RPMI7951 (cell line): ENCODE measurements at regions not wholly inside any gene's neighbourhood (a gene's known extent, or its start where the extent isn't known, plus 50 kb on each side); places are given as distances from the start of the nearest gene placed in this dataset.

Source experiments
- DNase-seq: peaks from one replicate; pipeline ENCODE4 v3.0.0-alpha.2; 2012; ENCODE audit warnings: low read depth

DNA sequence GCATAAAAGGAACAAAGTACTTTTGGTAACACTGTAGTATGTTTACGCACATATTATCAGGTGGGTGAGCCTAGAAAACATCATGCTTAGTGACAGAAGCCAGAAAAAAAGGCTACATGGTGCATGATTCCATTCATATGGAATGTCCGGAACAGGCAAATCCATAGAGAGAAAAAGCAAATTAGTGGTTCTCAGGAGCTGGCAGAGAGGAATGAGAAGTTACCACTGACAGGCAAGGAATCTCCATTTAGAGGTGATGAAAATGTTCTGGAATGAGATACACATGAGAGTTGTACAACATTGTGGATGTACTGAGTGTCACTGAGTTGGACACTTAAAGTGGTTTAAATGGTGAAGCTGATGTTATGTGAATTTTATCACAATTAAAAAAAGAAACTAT lies 976.9 kb downstream of the NLGN4Y start:
- DNase-seq = no peak

DNA sequence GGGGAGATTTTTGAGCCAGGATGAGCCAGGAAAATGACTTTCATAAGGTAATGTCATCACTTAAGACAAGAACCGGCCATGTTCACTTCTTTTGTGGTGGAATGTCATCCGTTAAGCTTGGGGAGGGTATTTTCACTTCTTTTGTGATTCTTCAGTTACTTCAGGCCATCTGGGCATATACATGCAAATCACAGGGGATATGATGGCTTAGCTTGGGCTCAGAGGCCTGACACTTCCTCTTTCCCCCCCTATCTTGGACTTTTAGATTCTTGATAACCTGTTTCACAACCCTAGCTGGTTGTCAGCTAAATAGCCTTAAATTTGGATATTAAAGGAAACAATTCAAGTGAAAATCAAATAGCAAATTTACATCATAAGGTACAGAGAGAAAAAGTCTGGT lies 986.0 kb downstream of the NLGN4Y start:
- DNase-seq = no peak

DNA sequence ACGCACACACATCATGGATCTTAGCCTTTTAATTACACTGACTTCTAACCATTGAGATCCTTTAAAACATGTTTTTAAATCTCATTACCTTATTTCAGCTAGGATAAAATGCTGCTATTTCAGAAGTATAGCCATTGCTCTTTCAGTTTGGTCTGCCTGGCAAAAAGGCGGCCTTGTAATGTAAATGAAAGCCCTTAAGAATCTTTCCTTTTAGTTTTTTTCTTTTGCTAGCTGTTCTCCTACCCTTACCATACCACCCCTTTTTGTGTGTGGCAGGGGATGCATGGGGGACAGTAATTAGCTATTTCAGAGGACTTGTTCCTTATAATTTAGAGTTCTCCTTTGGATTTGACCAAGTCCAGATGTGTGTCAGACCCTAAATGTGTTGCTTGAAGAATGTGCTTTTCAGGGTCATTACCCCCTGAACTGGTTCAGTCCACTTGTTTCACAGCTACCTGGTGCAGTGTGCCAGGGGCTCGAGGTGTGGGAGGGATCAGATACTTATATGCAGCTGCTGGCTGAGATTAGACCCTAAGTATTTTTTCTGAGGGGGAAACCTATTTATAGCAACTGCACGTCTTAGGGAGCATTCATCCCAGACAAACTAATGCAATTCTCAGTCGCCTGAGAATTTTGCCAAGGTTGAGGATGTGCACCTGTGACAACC lies 986.8 kb downstream of the NLGN4Y start:
- DNase-seq = no peak

DNA sequence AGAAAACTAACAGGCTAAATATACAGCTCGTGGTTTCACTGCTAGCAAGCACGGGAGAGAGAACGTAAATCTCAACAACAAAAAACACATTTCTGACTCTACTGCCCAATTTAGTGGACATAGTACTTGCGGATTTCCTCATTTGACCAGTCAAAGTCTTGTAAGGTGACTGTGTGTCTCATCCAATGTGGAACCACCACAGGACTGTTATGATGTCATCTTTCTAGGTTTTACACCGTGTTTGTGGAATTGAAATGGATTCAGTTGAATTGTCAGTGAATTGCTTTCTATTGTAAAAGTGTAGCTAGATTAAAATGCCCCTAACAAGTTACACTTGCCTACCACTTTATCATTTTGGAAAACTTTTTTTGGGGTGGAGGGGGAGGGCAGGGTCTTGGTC lies 1010.8 kb downstream of the NLGN4Y start:
- no peak for DNase-seq

DNA sequence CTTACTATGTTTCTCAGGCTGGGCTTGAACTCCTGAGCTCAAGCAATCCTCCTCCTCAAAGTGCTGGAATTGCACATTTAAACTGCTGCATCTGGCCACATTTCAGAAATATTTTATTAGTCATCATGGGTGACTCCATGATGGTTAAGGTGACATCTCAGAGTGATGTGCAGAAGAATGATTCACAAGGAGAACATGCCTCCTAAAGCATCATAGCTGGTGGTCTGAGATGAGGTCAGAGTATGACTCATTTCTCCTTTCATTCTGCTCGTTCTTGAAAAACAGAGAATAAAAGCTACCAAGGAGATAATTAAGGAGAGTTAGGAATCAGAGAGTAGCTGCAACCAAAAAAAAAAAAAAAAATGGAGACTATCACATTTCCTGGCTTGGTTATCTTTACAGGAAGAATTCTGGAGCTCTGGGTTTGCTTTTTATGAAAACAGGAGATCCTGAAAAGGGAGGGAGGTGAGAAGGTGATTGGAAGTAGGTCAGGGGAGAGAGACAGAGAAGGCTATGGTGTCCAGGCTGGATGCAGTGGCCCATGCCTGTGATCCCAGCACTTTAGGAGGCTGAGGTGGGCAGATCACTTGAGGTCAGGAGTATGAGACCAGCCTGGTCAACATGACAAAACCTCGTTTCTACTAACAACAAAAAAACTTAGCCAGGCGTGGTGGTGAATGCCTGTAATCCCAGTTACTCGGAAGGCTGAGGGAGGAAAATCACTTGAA lies 1011.6 kb downstream of the NLGN4Y start:
- no peak for DNase-seq

DNA sequence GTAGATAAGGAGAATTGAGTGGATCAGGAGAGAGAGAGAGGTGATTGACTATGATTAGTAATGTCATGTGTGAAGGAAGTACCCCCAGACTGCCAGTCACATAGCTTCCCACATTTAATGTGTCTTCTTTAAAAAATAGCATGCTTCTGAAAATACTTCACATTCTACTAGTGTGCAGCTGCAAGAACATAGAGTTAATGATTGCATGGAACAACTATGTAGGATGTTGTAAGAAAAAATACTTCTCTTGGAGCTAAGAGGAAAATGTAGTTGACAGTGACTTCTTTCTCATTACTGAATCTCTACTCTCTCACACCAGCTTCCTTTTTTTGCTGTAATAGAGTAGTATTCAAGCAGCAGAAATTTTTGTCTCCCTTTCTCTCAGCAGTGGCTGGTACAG lies 1016.2 kb downstream of the NLGN4Y start:
- DNase-seq = no peak

DNA sequence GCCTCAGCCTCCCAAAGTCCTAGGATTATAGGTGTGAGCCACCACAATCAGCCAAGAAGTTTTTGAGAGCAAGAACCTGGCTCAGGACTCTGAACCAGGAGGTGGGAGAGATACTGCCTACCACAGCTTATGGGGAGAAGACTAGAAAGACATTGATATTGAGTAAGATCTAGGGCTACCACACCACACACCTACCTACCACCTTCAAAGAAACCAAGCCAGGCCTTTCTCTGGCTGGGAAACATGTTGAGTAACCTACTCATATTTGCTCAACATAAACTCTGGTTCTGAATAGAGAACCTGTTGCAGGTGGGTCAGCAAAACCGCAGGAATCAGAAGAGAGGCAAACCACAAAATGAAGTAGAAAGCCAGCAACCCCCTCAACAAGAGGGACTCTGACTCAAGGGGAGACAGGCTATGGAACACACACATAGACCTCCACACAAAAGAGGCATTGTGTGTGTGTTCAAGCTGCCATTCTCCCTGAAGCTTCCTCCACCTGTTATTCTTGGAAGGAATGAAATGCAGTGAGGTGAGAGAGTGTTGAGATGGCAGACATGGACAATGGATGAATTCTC lies 1021.9 kb downstream of the NLGN4Y start:
- no peak for DNase-seq

DNA sequence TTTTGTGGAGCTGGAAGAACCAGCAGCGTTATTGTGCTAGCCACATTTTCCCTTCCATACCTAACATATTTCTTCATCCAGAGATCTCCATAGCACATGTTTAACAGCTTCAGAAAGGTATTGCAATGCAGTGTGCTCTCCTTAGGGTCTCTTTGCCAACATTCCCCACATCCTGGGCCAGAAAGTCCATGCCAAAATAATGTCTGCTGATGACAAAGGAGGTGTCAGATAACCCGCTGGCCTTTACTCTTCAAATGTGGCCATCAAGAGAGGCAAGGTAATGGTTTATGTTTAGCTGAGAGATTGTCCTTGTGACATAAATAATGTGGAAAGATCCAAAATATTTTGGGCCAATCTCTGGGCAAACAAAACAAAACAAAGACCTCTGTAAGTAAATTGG lies 1027.7 kb downstream of the NLGN4Y start:
- DNase-seq = no peak

DNA sequence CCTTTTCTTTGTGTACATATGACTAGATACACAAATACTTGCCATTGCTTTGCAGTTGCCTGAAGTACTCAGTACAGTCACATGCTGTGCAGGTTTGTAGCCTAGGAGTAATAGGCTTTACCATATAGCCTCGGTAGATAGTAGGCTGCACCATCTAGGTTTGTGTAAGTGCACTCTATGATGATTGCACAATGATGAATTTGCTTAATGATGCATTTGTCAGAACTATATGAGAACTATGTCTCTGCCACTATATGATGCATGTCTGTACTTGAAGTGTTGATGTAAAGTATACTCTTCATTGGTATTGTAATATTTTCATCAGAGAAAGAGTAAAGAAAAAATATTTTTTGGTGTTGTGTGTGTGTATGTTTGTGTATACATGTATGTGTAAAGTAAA lies 1030.7 kb downstream of the NLGN4Y start:
- no peak for DNase-seq

DNA sequence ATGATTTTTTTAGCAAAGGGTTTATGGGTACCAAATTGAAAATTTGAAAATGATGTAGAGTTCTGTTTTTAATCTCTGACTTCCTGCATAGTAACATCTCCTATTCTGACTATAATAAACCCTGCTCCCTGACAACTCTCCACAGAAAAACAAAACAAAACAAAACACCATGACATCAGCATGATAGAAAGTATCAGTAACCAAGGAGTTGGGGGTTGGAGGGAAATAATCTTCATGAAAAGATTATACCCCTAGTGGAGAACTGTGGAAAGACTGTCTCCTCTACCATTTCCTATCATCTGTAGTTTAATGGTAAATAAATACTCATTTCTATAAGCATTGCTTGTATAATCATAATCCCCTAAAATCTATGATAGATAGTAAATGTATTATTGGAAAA lies 1034.8 kb downstream of the NLGN4Y start:
- no peak for DNase-seq

DNA sequence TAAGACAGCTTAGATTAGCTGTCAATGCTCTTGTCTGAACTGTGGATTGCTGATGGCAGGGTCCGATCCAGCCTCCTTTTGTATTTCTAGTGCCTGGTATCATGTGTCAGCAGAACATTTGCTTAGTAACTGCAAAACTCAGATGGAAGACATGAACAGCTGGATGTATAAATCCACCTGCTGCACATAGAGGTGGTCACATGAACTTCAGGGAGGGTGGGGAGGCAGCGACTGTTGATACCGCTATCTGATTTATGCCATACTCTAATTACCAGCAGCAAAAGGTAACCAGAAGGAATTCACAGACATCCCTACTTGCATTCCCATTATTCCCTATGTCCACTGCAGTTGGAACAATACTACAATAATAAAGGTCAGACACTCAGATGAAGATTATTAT lies 1036.5 kb downstream of the NLGN4Y start:
- DNase-seq = no peak

DNA sequence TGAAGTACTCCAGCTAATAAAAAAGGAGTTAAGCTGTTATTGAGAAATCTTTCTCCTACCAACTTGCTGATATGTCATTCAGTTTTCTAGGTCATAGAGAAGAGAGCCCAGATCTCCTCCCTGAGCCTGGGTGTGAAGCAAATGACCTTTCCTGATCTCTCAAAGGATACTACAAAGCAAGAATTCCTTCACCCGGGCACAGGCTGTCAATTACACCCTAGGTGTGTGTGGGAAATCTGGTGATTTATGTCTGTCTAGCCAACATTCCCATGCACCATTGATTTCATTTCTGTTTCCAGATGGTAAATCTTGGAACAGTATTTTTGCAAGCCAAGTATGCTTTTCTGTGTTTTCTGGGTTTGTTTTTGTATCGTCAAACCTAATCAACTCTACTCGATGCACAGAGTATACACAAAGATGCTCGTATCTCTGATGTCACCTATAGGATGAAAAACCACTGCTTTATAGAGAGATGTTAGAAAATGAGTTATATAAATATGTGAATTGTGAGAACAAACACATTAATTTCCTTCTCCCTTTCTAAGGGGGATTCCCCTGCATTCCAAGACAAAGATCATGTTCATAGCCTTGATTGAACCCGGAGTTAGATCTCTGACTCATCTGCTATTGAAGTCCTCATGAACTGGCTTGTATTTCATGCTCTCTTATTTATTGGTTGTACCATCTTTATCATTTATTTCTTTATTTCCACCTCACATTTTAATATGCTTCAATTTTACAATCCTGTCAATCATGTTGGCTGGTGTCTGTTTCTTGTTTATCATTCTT lies 1037.4 kb downstream of the NLGN4Y start:
- DNase-seq = no peak

DNA sequence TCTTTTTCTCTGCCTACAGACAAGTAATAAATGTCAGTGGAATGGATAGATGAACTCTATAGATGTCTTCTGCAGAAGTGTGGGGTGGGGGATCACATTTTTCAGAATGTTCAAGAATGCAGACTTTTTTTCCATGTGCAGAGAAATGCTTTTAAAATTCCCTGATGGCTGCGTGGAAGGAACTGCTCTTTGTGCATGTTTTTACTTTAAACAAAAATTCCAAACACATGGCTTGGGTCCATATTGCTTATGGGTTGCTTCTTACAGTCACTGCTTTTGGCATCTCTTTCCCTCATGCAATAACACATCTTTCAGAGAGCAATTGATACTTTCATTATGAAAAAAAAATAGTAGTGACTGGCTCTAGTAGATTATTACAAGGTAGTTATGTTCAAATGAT lies 1053.6 kb downstream of the NLGN4Y start:
- no peak for DNase-seq

DNA sequence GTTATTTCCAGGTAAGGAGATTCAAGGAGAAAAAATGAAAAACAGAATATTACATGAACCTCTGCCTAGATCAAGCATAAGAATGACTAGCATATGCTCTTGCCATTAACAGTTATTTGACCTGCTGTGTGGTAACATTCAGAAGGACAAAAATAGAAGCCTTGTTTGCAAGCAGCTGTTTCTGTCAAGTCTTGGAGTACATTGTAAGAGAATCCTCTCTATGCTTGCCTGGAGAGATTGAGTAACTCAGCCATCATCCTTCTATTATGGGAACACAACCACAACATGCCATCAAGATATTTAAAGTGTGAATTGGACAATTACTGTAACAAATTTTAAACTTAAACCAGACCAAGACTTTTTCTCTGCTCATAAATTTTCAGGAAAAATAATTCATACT lies 1054.4 kb downstream of the NLGN4Y start:
- DNase-seq = no peak

DNA sequence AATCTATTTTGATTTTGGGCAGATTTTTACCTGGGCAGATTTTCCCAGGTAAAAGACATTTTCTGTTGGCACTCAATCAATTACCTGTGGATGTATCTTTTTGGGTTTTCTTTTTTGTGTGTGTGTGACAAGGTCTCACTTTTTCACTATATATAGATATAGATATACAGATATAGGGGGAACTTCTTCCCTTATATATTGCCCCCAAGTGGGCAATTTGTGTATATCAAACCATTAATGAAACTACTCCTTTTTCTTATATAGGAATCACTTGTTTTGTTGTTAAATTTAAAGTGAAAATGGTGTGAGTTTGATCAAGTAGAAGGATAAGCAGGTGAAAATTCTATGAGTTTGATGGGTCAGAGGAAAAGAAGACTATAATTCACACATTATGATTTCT lies 1054.9 kb downstream of the NLGN4Y start:
- DNase-seq = no peak

DNA sequence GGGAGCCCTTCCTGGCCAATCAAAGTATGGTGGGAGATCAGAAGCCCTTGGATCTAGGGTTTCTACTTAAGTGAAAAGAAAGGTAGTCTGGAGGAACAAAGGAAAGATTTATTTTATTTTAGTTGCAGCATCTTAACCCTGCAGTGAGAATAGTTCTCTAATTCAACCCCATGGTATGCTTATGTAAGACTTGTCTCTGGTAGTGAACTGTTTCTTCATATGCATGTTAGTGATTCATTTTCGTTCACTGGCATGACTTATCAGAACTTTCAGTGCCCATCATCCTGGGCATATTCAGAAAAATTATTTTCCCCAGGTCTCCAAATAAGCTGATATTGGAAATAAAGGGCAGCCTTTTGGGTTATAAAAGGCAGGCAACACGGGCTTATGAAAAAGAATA lies 1058.8 kb downstream of the NLGN4Y start:
- no peak for DNase-seq

DNA sequence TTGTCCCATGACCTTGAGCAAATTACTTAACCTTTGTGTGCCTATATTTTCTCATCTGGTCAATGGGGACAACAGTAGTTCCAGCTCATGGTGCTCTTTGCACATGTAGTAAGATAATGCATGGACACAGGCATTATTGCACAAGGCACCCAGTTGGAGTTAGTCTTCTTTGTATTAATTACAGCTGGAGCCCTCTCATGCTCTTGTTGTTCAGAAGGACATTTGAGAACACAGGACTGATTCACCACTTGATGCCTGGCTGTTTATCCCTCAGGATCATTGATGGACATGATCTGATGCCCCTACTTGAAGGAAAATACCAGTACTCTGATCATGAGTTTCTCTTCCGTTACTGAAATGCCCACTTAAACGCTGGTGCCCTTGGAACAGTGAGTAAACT lies 1068.6 kb downstream of the NLGN4Y start:
- no peak for DNase-seq

DNA sequence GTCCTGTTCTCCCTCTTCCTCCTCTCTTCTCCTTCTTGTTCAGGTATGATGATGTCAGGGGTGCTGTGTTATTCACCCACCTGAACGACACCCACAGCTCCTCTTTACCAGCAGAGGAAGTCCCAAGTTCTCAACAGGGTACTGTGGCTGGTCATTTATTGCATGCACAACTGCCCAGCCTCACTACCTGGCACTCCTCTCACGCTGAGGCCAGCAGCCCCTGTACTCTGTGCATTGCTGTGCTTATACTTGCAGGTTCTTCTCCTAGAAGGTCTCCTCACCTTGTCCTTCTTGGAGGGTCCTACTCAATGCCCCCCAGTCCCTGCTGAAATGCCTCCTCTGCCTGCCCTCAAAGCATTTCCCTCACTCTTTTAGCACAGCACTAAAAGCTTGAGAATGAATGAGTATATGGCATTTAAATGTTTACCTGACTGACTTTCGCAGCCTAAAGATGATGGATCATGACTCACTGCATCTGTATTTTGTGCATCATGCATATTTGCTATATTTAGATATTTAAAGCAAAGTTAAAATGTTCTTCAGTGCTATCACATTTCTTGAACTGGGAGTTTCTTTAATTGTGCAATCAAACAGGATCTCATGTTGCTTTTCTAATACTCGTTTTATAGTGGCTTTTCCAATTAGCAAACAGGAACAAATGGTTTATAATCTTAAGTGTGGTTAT lies 1069.3 kb downstream of the NLGN4Y start:
- DNase-seq = no peak

DNA sequence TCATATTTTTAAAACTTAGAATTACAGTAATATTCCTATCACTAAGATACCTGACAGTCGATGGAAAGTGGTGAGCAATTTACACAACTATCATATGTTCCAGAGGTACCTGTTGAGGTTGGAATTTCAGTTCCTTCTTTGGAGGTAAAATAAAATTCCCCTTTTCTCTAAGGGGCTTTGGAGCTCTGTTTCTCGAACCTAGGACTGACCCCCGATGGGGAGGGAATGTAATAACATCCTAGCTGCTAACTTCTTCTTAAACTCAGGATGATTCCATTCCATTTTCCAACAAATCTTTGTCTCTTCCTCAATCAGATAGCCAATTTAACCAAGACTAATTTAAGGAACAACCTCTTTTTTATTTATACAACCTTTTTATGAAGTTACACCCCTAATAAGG lies 1069.8 kb downstream of the NLGN4Y start:
- no peak for DNase-seq

DNA sequence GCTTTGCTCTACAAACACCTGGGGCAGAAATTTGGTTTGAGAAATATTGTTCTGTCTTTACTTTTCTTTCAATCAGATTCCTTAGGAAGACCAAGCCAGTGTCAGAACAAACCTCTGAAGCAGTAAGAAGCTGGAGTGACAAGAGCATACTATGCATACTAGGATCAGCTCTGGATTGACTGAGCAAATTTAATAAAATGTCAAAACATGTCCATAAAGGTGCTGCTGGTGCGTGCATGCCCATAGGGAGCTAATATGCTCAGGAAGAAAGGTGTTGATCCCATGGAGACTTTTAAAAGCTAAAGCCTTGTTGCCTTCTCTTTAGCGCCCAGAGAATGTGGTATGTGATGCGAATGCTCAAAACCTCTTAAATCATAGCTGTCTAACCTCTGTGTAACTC lies 1076.2 kb downstream of the NLGN4Y start:
- no peak for DNase-seq

DNA sequence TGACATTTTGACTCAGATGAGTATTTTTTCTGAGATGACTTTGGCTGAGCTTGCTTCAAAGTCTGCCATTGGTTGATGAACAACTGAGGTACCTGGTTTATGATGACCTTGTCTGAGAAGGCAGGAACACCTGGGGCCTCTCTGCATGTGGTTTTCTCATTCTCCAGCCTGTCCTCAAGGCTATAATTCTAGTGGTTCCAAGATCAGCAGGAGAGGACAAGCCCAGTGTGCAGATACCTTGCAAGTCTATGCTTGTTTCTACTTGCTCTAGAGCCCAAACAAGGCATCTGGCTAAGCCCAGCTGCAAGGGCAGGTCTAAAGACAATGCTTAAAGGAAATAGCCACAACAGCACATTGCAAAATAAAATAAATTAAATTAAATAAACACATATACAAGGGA lies 1100.0 kb downstream of the NLGN4Y start:
- no peak for DNase-seq

DNA sequence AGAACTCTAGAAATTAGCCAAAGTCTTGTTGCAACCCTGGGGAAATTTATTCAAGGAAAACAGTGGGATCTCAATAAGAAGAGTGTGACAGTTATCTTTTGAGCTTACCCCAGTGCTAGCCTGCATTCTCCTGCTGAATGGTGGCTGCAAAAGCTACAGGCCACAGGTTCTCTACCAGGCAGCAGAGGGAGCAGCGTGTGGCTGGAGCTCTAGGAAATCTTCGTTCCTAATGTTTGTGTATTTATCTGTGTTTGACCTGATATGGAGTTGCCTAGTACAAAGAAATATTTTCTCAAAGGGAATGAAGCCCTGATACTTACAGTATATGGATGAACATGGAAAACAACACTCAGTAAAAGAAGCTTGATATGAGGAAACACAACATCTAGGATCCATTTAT lies 1100.6 kb downstream of the NLGN4Y start:
- no peak for DNase-seq
